ENCODE measurements at regions not wholly inside any gene's neighbourhood (a gene's known extent, or its start where the extent isn't known, plus 50 kb on each side); places are given as distances from the start of the nearest gene placed in this dataset.

GRCh38 chr4:4950561-4951290 lies 68.5 kb downstream of the CYTL1 start:
- no peak overlapping the region for H2BK15ac ChIP-seq (ENCODE audit: low read depth, low read length)
- no peak overlapping the region for H3K4me3 Mint-ChIP-seq
- WGBS (ENCODE audit: extremely low coverage, insufficient read length, low lambda C conversion rate) = no CpG with 5 or more reads among the region's 9 CpGs

More at GRCh38 chr4:4950561-4951290, 68.5 kb downstream of the CYTL1 start:
- TF ChIP-seq CTCF (conservative IDR thresholded peaks at IDR 0.05) = no peak
- Histone ChIP-seq H3K14ac (ENCODE audit: insufficient read depth, low read length) (no peak overlapping the region), H3K18ac (ENCODE audit: insufficient read length, low read depth, low read length) (no peak overlapping the region), H3K56ac (ENCODE audit: insufficient read length, low read depth, low read length) (no peak overlapping the region), H3K4ac (ENCODE audit: low read depth, low read length) (no peak overlapping the region), H4K8ac (replicated peaks; ENCODE audit: insufficient read length, low read depth, low read length) (no peak overlapping the region), H2BK120ac (ENCODE audit: low read depth, low read length, poor library complexity, severe bottlenecking) (no peak overlapping the region), H3K23ac (ENCODE audit: insufficient read length, low read depth, low read length) (no peak overlapping the region), H3T11ph (ENCODE audit: low read length) (no peak overlapping the region), H3K9me3 (ENCODE audit: control insufficient read depth, low read depth, low read length) (no peaks in the 10 kb centered on the region), H2AK5ac (ENCODE audit: insufficient read length, low read length) (no peak overlapping the region), H3K4me2 (ENCODE audit: insufficient read depth, insufficient read length, low read length) (no peak overlapping the region), H2BK20ac (ENCODE audit: low read depth, low read length, poor library complexity, severe bottlenecking) (no peak overlapping the region), H3K79me2 (ENCODE audit: insufficient read depth, low read length) (no peaks in the 10 kb centered on the region), H2BK12ac (ENCODE audit: insufficient read length, low read depth, low read length) (no peak overlapping the region), H3K9ac (ENCODE audit: extremely low read depth, insufficient read length, low read length) (no peak overlapping the region), H4K5ac (ENCODE audit: insufficient read length, low read depth, low read length) (no peak overlapping the region), H3K79me1 (ENCODE audit: insufficient read depth, low read depth, low read length, poor library complexity, severe bottlenecking) (no peaks in the 10 kb centered on the region), H4K20me1 (ENCODE audit: control insufficient read depth, insufficient read depth, insufficient read length) (no peaks in the 10 kb centered on the region), H2BK5ac (ENCODE audit: insufficient read length, low read length) (no peak overlapping the region), H3K27ac (ENCODE audit: insufficient read length, low read depth, low read length) (no peak overlapping the region), H3K27me3 (ENCODE audit: insufficient read depth, low read length) (no peaks in the 10 kb centered on the region), H2AFZ (ENCODE audit: low read length) (no peak overlapping the region), H3K23me2 (ENCODE audit: insufficient read length, low read depth, low read length, poor library complexity, severe bottlenecking) (peaks cover 3% of the 10 kb centered on the region), H3K4me1 (ENCODE audit: insufficient read depth, low read length) (no peaks in the 10 kb centered on the region), H4K91ac (ENCODE audit: insufficient read length, low read depth, low read length) (no peak overlapping the region)
- Mint-ChIP-seq H3K9me3 (peaks cover 0 to 3% of the 10 kb centered on the region in 2 experiments; a peak in 2 of 5 replicates), H3K27me3 (ENCODE audit: low read depth) (peaks cover 6% of the 10 kb centered on the region), H3K27ac (no peak overlapping the region), H3K4me1 (peaks cover 0 to 4% of the 10 kb centered on the region in 2 experiments; a peak in 2 of 4 replicates), H3K36me3 (ENCODE audit: insufficient read depth in 1 of 3, low read depth in 3 of 3) (no peaks in the 10 kb centered on the region; a peak in 1 of 7 replicates)
- no peak for DNase-seq

All from H9 (cell line).